ENCODE measurements at regions not wholly inside any gene's neighbourhood (a gene's known extent, or its start where the extent isn't known, plus 50 kb on each side); places are given as distances from the start of the nearest gene placed in this dataset.

GRCh38 chr17:15117239-15117638 lies 147.9 kb downstream of the PMP22 start:
- H3K4me3 ChIP-seq (ENCODE audit: low read depth, low read length): no peak overlapping the region
- TF ChIP-seq, protein P1, sequence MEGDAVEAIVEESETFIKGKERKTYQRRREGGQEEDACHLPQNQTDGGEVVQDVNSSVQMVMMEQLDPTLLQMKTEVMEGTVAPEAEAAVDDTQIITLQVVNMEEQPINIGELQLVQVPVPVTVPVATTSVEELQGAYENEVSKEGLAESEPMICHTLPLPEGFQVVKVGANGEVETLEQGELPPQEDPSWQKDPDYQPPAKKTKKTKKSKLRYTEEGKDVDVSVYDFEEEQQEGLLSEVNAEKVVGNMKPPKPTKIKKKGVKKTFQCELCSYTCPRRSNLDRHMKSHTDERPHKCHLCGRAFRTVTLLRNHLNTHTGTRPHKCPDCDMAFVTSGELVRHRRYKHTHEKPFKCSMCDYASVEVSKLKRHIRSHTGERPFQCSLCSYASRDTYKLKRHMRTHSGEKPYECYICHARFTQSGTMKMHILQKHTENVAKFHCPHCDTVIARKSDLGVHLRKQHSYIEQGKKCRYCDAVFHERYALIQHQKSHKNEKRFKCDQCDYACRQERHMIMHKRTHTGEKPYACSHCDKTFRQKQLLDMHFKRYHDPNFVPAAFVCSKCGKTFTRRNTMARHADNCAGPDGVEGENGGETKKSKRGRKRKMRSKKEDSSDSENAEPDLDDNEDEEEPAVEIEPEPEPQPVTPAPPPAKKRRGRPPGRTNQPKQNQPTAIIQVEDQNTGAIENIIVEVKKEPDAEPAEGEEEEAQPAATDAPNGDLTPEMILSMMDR (IDR thresholded peaks at IDR 0.05; ENCODE audit: low read depth, low read length): no peak

GRCh38 chr17:15112846-15113617 lies 152.1 kb downstream of the PMP22 start:
- TF ChIP-seq, protein P1 (IDR thresholded peaks at IDR 0.05; ENCODE audit: low read depth, low read length): no peak
- no peak overlapping the region for H3K4me3 ChIP-seq (ENCODE audit: low read depth, low read length)

DNA sequence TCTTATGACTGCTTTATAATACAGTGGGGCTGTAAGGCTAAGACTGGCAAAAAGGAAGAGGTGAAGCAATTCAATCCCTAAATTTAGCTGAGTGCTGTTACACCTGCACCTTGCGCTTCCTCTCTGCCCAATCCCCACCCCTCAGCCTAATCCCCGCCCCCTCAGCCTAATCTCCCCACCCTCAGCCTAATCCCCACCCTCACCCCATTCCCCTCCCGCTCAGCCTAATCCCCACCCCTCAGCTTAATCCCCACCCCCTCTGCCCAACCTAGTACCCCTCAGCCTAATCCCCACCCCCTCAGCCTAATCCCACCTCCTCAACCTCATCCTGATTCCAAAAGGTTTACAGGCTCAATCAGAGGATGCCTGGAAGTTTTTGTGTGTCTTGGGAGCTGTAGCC lies 155.5 kb downstream of the PMP22 start:
- H3K4me3 ChIP-seq (ENCODE audit: low read depth, low read length): no peak overlapping the region
- TF ChIP-seq, protein P1 (IDR thresholded peaks at IDR 0.05; ENCODE audit: low read depth, low read length): no peak

- H3K4me3 ChIP-seq (ENCODE audit: low read depth, low read length): no peak overlapping the region
- TF ChIP-seq, protein P1 (IDR thresholded peaks at IDR 0.05; ENCODE audit: low read depth, low read length): no peak
Observed at GRCh38 chr17:15108992-15109391, 156.1 kb downstream of the PMP22 start.

DNA sequence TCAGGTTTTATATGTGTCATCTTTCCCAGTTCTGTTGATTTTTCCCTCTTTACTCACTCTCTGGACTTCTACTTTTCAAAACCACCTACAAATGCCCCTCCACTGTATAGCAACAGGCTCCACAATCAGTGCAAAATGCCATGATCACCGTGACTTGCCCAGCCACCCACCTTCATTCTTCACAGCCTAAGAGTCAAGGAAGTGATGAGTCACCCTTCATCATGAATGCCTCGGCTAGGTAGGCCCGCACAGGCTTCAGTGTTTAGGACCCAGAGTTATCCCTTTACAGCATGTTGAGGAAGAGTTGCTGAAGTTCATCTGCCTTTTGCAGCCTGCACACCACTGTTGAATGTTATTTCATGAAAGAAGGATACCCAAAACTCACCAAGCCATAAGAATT lies 158.6 kb downstream of the PMP22 start:
- TF ChIP-seq, protein P1 (IDR thresholded peaks at IDR 0.05; ENCODE audit: low read depth, low read length): no peak
- H3K4me3 ChIP-seq (ENCODE audit: low read depth, low read length): no peak overlapping the region

DNA sequence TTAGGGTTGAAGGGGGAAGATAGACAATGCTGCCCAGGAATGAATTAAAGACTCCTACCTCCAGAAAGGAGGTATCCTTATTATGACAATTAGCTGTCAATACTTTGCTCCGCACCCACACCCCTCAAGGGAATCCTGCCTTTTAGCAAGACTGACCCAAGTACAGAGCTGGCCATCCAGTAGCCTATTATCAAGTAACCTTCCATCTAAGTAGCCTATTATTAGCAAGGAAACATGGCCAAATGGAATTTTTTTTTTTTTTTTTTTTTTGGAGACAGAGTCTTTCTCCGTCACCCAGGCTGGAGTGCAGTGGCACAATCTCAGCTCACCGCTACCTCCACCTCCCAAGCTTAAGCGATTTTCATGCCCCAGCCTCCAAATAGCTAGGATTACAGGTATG lies 161.3 kb downstream of the PMP22 start:
- TF ChIP-seq, protein P1 (IDR thresholded peaks at IDR 0.05; ENCODE audit: low read depth, low read length): no peak

GRCh38 chr17:15101175-15101574 lies 164.0 kb downstream of the PMP22 start:
- TF ChIP-seq, protein P1 (IDR thresholded peaks at IDR 0.05; ENCODE audit: low read depth, low read length): no peak
- H3K4me3 ChIP-seq (ENCODE audit: low read depth, low read length): no peak overlapping the region

More for the DNA sequence above, 161.3 kb downstream of the PMP22 start:
- H3K4me3 ChIP-seq (ENCODE audit: low read depth, low read length): no peak overlapping the region
